Heart left ventricle (tissue), 16 donors: ENCODE measurements at regions not wholly inside any gene's neighbourhood (a gene's known extent, or its start where the extent isn't known, plus 50 kb on each side); places are given as distances from the start of the nearest gene placed in this dataset.
A peak's percentile ranks its signal among the peaks of the same experiment; 100 is the strongest.

Source experiments
- ATAC-seq, 4 donors: fragments of 200-7000 bp; cut with Tn5 transposase; one replicate each; pipeline ENCODE4 v1.9.1; 2020 to 2022; ENCODE audit warnings: moderate library complexity in 4 of 4, mild to moderate bottlenecking in 3 of 4, moderate number of reproducible peaks in 1 of 4
- DNase-seq, 5 donors: peaks; one replicate each; pipeline ENCODE4 v3.0.0-alpha.2; 2020
- H3K27ac ChIP-seq, 12 donors: fragments of 200-600 bp; sonication (generic) in 4 of 12; one replicate each; pipeline versions ENCODE4 v1.5.0 to v1.8.0; 2016 to 2022; ENCODE audit warnings: mild to moderate bottlenecking in 2 of 12
- H3K27me3 ChIP-seq, 9 donors: fragments of 200-600 bp; sonication (generic) in 2 of 9; one replicate each; pipeline versions ENCODE4 v1.5.1 to v1.8.0; 2016 to 2022; ENCODE audit warnings: mild to moderate bottlenecking in 3 of 9
- H3K36me3 ChIP-seq, 9 donors: fragments of 200-600 bp; sonication (generic) in 2 of 9; one replicate each; pipeline versions ENCODE4 v1.5.0 to v1.8.0; 2018 to 2022; ENCODE audit warnings: mild to moderate bottlenecking in 2 of 9
- H3K4me1 ChIP-seq, 12 donors: fragments of 200-600 bp; sonication (generic) in 4 of 12; one replicate each; pipeline versions ENCODE4 v1.5.0 to v1.8.0; 2016 to 2022; ENCODE audit warnings: mild to moderate bottlenecking in 3 of 12
- H3K4me3 ChIP-seq, 12 donors: fragments of 200-600 bp; sonication (generic) in 4 of 12; one replicate each; pipeline versions ENCODE4 v1.5.0 to v1.8.0; 2017 to 2022; ENCODE audit warnings: mild to moderate bottlenecking in 9 of 12, moderate library complexity in 4 of 12
- H3K9me3 ChIP-seq, 12 donors: fragments of 200-600 bp; sonication (generic) in 4 of 12; one replicate each; pipeline versions ENCODE4 v1.5.0 to v1.8.0; 2016 to 2022; ENCODE audit warnings: mild to moderate bottlenecking in 1 of 12
- POLR2A ChIP-seq, 2 donors: fragments of 450-650 bp; IDR thresholded peaks; one replicate each; pipeline ENCODE4 v1.6.1; 2017; ENCODE audit warnings: antibody characterized with exemption in 2 of 2, mild to moderate bottlenecking in 2 of 2, moderate library complexity in 2 of 2
- WGBS, 4 donors: extraction: QIAGEN DNeasy Blood & Tissue Kit in 2 of 4; methylation state at CpG; one replicate each; pipeline versions ENCODE4 v1.1.5 to v1.1.7; 2013 to 2018; 5-methylcytosine and 5-hydroxymethylcytosine counted together
- intact Hi-C, 10 donors: fragments of 100-400 bp; cut with DNase I; formaldehyde crosslinking; loops; one replicate each; pipeline versions ENCODE4 v1.11.1 to v1.14.2; 2022
- TF ChIP-seq, protein P1 (sequence below), 12 donors: fragments of 200-600 bp; sonication (generic) in 4 of 12; IDR thresholded peaks; one replicate each; pipeline versions ENCODE4 v1.5.0 to v1.8.0; 2018 to 2022; ENCODE audit warnings: antibody characterized with exemption in 12 of 12, mild to moderate bottlenecking in 5 of 12
- donor health status: ischemic (EF 13 %, LVEDD 7.1; RV severe dilation, severe dysfunction).
- donor health status: healthy with polysubstance abuse.
- donor health status: DM: no; HTN: yes; CAD: no.
- donor health status: DM: no; HTN: no; CAD: no.
- donor health status: ischemic (EF 25% LVEDD 6.9; RV normal size, moderate dysfunction).
- donor health status: ischemic (EF 25% LVEDD 5.7; RV mildly dilated, moderate dysfunction).
- donor health status: healthy.
- donor health status: DM: yes; HTN: yes; CAD: no.
- donor health status: ischemic (EF 35%, LVEDD 5.7; RV mildly dilated, moderate dysfunction).
- donor health status: nonischemic (EF 11% LVEDD 7.7; RV severe dilation, severe dysfunction).
- donor health status: DM: yes; HTN: yes; CAD: no.
- donor health status: PGD.
- donor health status: ischemic (EF 29% LVEDD 5.4; RV normal size, mild dysfunction).
- donor health status: nonischemic (EF 23%, LVEDD 6.1; RV moderate dilation, normal function).

DNA sequence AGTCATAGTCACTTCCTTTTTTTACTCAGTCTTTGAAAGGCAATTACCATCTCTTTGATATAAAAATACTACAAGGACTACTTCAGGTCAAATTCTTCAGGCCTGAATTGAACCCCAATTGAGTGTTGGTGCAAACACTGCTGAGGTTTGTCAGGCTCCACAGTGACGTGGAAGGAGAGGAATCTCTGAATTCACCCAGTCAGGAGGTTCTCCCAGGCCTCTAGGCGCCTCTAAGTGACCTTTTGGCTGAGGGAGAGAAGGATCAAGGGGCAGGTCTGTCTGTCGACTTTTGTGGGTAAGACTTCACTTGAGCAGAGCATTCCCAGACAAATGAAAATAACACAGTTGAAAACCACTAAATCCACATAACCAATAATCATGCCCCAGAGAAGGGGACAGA, 227.6 kb upstream of the CHRNA7 start:
- WGBS, 4 donors = 54 to 69% (median 61%) methylated on average over 3 of the region's 3 CpGs
- ATAC-seq = no peak
- intact Hi-C loops = loop anchor here in 2 of 10 donors (5.0 to 10.0 kb wide), 2 partner anchors 40 to 62 kb away; no protein-coding TSS in a partner anchor

DNA sequence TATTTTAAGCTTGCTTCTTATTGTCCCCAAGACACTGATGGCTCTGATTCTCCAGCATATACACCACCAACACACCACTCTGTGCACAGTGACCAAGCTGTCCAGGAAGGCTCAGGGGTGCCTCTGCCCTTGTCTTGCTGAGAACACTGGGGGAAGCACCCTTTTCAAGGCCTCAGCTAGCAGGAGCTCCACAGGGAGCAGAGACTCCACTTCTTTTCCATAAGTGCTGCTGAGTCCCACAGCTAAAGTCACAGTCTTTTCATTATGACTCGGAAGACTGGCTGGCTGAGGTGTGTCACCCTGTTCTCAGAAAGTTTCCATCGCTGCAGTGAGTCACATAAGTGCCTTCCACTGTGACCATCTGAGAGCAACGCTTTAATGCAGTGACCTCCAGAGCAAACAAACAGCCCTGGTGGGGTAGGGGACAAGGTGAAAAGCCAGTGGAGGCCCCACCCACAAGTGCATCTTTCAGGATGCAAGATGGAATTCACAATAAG, 226.9 kb upstream of the CHRNA7 start:
- intact Hi-C loops = loop anchor here in 2 of 10 donors (5.0 to 10.0 kb wide), 2 partner anchors 39 to 61 kb away; no protein-coding TSS in a partner anchor
- Histone ChIP-seq H3K9me3 (no peaks in the 10 kb centered on the region), H3K4me1 (peaks cover 0 to 21% (median 7%) of the 10 kb centered on the region in 12 donors), H3K4me3 (no peak overlapping the region), H3K27ac (no peak overlapping the region), H3K36me3 (no peaks in the 10 kb centered on the region), H3K27me3 (no peaks in the 10 kb centered on the region)
- DNase-seq (no peak), ATAC-seq (peak in 1 of 4 donors; percentile 23)
- 79 to 97% (median 83%) methylated on average over 3 of the region's 3 CpGs for WGBS, 4 donors
- TF ChIP-seq POLR2A (IDR thresholded peaks at IDR 0.05) = no peak

More for the DNA sequence above, 227.6 kb upstream of the CHRNA7 start:
- H3K27me3 ChIP-seq = no peaks in the 10 kb centered on the region
- no peaks in the 10 kb centered on the region for H3K36me3 ChIP-seq
- no peaks in the 10 kb centered on the region for H3K9me3 ChIP-seq
- DNase-seq = no peak
- H3K4me1 ChIP-seq = peaks cover 0 to 21% (median 7%) of the 10 kb centered on the region in 12 donors
- TF ChIP-seq POLR2A (IDR thresholded peaks at IDR 0.05) = no peak
- TF ChIP-seq, protein P1, sequence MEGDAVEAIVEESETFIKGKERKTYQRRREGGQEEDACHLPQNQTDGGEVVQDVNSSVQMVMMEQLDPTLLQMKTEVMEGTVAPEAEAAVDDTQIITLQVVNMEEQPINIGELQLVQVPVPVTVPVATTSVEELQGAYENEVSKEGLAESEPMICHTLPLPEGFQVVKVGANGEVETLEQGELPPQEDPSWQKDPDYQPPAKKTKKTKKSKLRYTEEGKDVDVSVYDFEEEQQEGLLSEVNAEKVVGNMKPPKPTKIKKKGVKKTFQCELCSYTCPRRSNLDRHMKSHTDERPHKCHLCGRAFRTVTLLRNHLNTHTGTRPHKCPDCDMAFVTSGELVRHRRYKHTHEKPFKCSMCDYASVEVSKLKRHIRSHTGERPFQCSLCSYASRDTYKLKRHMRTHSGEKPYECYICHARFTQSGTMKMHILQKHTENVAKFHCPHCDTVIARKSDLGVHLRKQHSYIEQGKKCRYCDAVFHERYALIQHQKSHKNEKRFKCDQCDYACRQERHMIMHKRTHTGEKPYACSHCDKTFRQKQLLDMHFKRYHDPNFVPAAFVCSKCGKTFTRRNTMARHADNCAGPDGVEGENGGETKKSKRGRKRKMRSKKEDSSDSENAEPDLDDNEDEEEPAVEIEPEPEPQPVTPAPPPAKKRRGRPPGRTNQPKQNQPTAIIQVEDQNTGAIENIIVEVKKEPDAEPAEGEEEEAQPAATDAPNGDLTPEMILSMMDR (IDR thresholded peaks at IDR 0.05) = no peak
- H3K27ac ChIP-seq = no peak overlapping the region
- no peak overlapping the region for H3K4me3 ChIP-seq

DNA sequence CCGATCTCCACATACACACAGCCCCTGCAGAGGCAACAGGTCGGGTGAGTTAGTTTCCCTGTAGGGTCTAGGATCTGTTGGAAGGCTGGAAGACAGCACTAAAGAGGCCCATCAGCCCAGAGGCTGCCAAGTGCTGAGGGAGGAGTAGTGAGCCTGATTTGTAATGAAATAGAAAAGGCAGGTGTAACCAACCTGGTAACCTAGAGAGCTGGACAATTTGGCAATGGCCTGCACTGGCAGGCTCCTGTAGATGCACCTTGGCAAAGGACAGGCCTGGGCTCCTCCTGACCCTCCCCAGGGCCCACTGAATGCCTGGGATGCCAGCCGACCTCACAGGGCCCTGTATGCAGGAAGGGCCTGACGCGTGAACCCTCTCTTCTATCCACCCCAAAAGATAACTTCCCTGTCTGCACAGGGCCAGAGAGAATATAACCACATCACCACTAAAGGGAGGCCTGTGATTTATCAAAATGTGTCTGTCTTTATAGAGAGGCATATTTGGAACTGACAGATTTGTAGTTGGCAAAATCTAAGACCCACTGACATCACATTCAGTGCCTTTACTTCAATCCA, 225.1 kb upstream of the CHRNA7 start:
- WGBS, 4 donors = 47 to 65% (median 51%) methylated on average over 5 of the region's 5 CpGs
- DNase-seq (no peak), ATAC-seq (peak in 3 of 4 donors; percentile 39 to 74 (median 47))
- peaks cover 0 to 21% (median 6%) of the 10 kb centered on the region in 12 donors for H3K4me1 ChIP-seq
- H3K36me3 ChIP-seq = no peaks in the 10 kb centered on the region
- intact Hi-C loops = loop anchor here in 2 of 10 donors (5.0 to 10.0 kb wide), 2 partner anchors 53 to 60 kb away; no protein-coding TSS in a partner anchor
- peaks cover 0 to 3% (median 0%) of the 10 kb centered on the region in 12 donors for H3K9me3 ChIP-seq
- no peak for TF ChIP-seq POLR2A (IDR thresholded peaks at IDR 0.05)
- TF ChIP-seq, protein P1 (IDR thresholded peaks at IDR 0.05) = no peak
- no peaks in the 10 kb centered on the region for H3K27me3 ChIP-seq
- H3K27ac ChIP-seq = no peak overlapping the region
- no peak overlapping the region for H3K4me3 ChIP-seq

DNA sequence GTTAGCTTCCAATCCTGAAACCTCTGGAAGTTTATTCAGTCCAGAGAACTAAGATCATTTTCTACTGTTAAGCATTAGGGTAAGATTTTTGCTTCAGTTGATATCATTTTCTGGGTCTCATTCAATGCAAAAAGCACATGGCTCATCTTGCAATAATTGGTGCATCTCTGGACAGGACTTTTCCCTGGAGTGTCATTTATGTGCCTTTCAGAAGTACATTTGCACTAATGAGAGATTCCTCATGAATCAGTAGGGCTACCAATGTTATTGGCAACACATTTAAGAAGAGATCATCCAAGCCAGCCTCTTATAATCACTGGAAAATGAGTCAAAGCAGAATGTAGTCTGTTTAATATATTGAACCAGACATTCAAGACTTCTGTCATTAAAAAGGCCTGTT, 224.2 kb upstream of the CHRNA7 start:
- no peaks in the 10 kb centered on the region for H3K27me3 ChIP-seq
- ATAC-seq (no peak), DNase-seq (no peak)
- H3K4me3 ChIP-seq = no peak overlapping the region
- TF ChIP-seq, protein P1 (IDR thresholded peaks at IDR 0.05) = no peak
- TF ChIP-seq POLR2A (IDR thresholded peaks at IDR 0.05) = no peak
- peaks cover 0 to 3% (median 0%) of the 10 kb centered on the region in 12 donors for H3K9me3 ChIP-seq
- intact Hi-C loops = loop anchor here in 2 of 10 donors (5.0 to 10.0 kb wide), 2 partner anchors 54 to 59 kb away; no protein-coding TSS in a partner anchor
- H3K36me3 ChIP-seq = no peaks in the 10 kb centered on the region
- no peak overlapping the region for H3K27ac ChIP-seq
- peaks cover 0 to 19% (median under 1%) of the 10 kb centered on the region in 12 donors for H3K4me1 ChIP-seq
